B cell (primary cell): ENCODE measurements at regions not wholly inside any gene's neighbourhood (a gene's known extent, or its start where the extent isn't known, plus 50 kb on each side); places are given as distances from the start of the nearest gene placed in this dataset.

ENCODE experiments used
- ATAC-seq: fragments of 200-7000 bp; cut with Tn5 transposase; one replicate; pipeline ENCODE4 v1.10.0; 2021; ENCODE audit warnings: low read depth, mild to moderate bottlenecking, moderate number of reproducible peaks, moderate library complexity
- CTCF ChIA-PET: fragments of 350-600 bp; sonication (Branson Sonifier 250); formaldehyde crosslinking; loops from one replicate; lab custom pipeline; 2021; ENCODE audit warnings: antibody characterized with exemption, inconsistent platforms; lab: Charles Lee
- POLR2A ChIA-PET: fragments of 350-600 bp; sonication (Branson Sonifier 250); formaldehyde crosslinking; loops from one replicate; lab custom pipeline; 2021; ENCODE audit warnings: antibody characterized with exemption; lab: Charles Lee
- DNase-seq: peaks from one replicate; pipeline ENCODE4 v3.0.0; 2013
- H2AFZ ChIP-seq: 2 replicates; pipeline ENCODE4 v1.6.1; 2012; ENCODE audit warnings: mild to moderate bottlenecking, low read depth, low read length; ENCODE audit not compliant: insufficient read depth, poor library complexity, severe bottlenecking
- H3K27ac ChIP-seq, 2 donors: 1 replicate in 1 of 2; 2 replicates in 1 of 2; pipeline ENCODE4 v1.5.1; 2012 to 2013; ENCODE audit warnings: low read length in 2 of 2, mild to moderate bottlenecking in 2 of 2, moderate library complexity in 1 of 2
- H3K27me3 ChIP-seq, 4 experiments: fragments of 200-600 bp in 1 of 4; sonication (generic) in 1 of 4; replicated peaks in 1 of 4; 1 replicate in 2 of 4; 2 replicates in 2 of 4; pipeline versions ENCODE4 v1.6.1 to v1.7.0; 2013 to 2016; ENCODE audit warnings: low read length in 3 of 4, mild to moderate bottlenecking in 2 of 4, mixed read lengths in 1 of 4, moderate library complexity in 1 of 4; ENCODE audit not compliant: insufficient read depth in 4 of 4, control insufficient read depth in 3 of 4; ENCODE audit errors: control extremely low read depth in 1 of 4
- H3K36me3 ChIP-seq, 2 experiments: replicated peaks in 1 of 2; 1 replicate in 1 of 2; 2 replicates in 1 of 2; pipeline versions ENCODE4 v1.6.1 to v1.7.1; 2013; ENCODE audit warnings: low read length in 1 of 2; ENCODE audit not compliant: insufficient read depth in 2 of 2, control insufficient read depth in 1 of 2; ENCODE audit errors: control extremely low read depth in 1 of 2, extremely low read depth in 1 of 2
- H3K4me1 ChIP-seq, 2 donors: fragments of 200-600 bp in 1 of 2; sonication (generic) in 1 of 2; 1 replicate in 1 of 2; 2 replicates in 1 of 2; pipeline versions ENCODE4 v1.5.1 to v1.6.1; 2013 to 2017; ENCODE audit warnings: low read length in 2 of 2; ENCODE audit not compliant: control insufficient read depth in 2 of 2, insufficient read depth in 2 of 2
- H3K4me2 ChIP-seq: replicated peaks from 2 replicates; pipeline ENCODE3; 2012; ENCODE audit warnings: mild to moderate bottlenecking, low read depth, low read length; ENCODE audit not compliant: poor library complexity, severe bottlenecking
- H3K4me3 ChIP-seq, 5 experiments: fragments of 200-600 bp in 1 of 5; sonication (generic) in 1 of 5; 1 replicate in 3 of 5; 2 replicates in 2 of 5; pipeline versions ENCODE4 v1.5.1 to v1.7.0; 2011 to 2016; ENCODE audit warnings: low read length in 4 of 5, mild to moderate bottlenecking in 4 of 5, low read depth in 2 of 5, control low read depth in 1 of 5, moderate library complexity in 1 of 5; ENCODE audit not compliant: insufficient read depth in 1 of 5; ENCODE audit errors: control extremely low read depth in 1 of 5, extremely low read depth in 1 of 5
- H3K79me2 ChIP-seq: fragments of 200-600 bp; sonication (generic); one replicate; pipeline ENCODE4 v1.6.0; 2016; ENCODE audit warnings: low read length; ENCODE audit not compliant: control insufficient read depth, insufficient read depth
- H3K9ac ChIP-seq: fragments of 200-600 bp; sonication (generic); 2 replicates; pipeline ENCODE4 v1.6.1; 2017; ENCODE audit warnings: mild to moderate bottlenecking, low read length, moderate library complexity
- H3K9me3 ChIP-seq, 3 donors: one replicate each; pipeline versions ENCODE4 v1.6.1 to v1.7.1; 2013; ENCODE audit warnings: low read length in 2 of 3; ENCODE audit not compliant: control insufficient read depth in 2 of 3, insufficient read depth in 1 of 3; ENCODE audit errors: control extremely low read depth in 1 of 3
- H4K20me1 ChIP-seq: 2 replicates; pipeline ENCODE4 v1.6.0; 2012; ENCODE audit warnings: mild to moderate bottlenecking, low read length; ENCODE audit not compliant: insufficient read depth, control insufficient read depth, poor library complexity, severe bottlenecking
- H3K27ac Mint-ChIP-seq: one replicate; pipeline ENCODE4 v1.8.0; 2021; ENCODE audit warnings: mixed read lengths
- H3K27me3 Mint-ChIP-seq: one replicate; pipeline ENCODE4 v1.8.0; 2021; ENCODE audit warnings: mixed read lengths
- H3K4me1 Mint-ChIP-seq: one replicate; pipeline ENCODE4 v1.8.0; 2021; ENCODE audit warnings: mixed read lengths
- H3K4me3 Mint-ChIP-seq: one replicate; pipeline ENCODE4 v1.8.0; 2021; ENCODE audit warnings: mixed read lengths
- H3K9me3 Mint-ChIP-seq: one replicate; pipeline ENCODE4 v1.8.0; 2022; ENCODE audit warnings: mixed read lengths; ENCODE audit not compliant: insufficient read depth
- EZH2 ChIP-seq: IDR thresholded peaks from 2 replicates; pipeline ENCODE4 v1.6.1; 2012; ENCODE audit warnings: borderline replicate concordance, low read depth, mild to moderate bottlenecking, moderate library complexity, low read length; ENCODE audit not compliant: insufficient read depth, poor library complexity, severe bottlenecking
- WGBS: methylation state at CpG from one replicate; pipeline ENCODE4 v1.1.5; 2013; ENCODE audit warnings: missing lambda C conversion rate; ENCODE audit not compliant: insufficient coverage; 5-methylcytosine and 5-hydroxymethylcytosine counted together
- intact Hi-C: fragments of 100-400 bp; cut with micrococcal nuclease; formaldehyde crosslinking; loops from one replicate; pipeline ENCODE4 v1.10.0; 2022
- TF ChIP-seq, protein P1 (sequence below): fragments of 200-600 bp; IDR thresholded peaks from one replicate; pipeline ENCODE4 v1.8.0; 2022; ENCODE audit warnings: antibody characterized with exemption, mild to moderate bottlenecking

DNA sequence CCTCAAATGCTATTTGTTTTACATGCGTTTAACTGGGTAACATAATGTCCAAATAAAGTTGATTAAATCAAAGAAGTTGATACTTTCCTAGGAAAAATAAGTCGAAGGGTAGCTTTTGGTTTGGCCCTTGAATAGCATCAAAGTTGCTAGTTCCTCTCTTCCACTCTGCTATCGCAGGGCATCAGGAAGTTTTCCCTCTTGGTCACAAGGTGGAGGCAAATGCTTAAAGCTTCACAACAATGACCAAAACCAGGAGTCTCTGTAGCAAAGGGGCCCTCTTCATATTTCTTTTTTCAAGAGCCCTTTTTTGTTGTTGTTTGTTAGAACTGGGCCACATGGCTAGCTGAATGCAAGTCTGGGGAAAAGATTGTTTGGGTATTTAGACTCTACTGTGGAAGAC is 668.4 kb downstream of the KCNT2 start:
- 70% methylated on average over 2 of the region's 3 CpGs for WGBS
- H3K9me3 Mint-ChIP-seq: no peaks in the 10 kb centered on the region
- no peaks in the 10 kb centered on the region for H3K4me1 ChIP-seq
- ChIA-PET POLR2A (no interaction called here), CTCF (no interaction called here)
- H3K4me3 ChIP-seq: no peak overlapping the region
- no peak overlapping the region for H3K4me2 ChIP-seq
- no peak overlapping the region for H3K27ac ChIP-seq
- H4K20me1 ChIP-seq: no peaks in the 10 kb centered on the region
- H3K36me3 ChIP-seq: no peaks in the 10 kb centered on the region
- no peaks in the 10 kb centered on the region for H3K27me3 ChIP-seq
- peaks cover 0 to 1% (median 0%) of the 10 kb centered on the region in 3 donors for H3K9me3 ChIP-seq
- no peak overlapping the region for H3K27ac Mint-ChIP-seq
- no peak overlapping the region for H3K9ac ChIP-seq
- intact Hi-C loops: no loop called here
- H3K4me3 Mint-ChIP-seq: no peak overlapping the region
- no peak for TF ChIP-seq EZH2
- TF ChIP-seq, protein P1, sequence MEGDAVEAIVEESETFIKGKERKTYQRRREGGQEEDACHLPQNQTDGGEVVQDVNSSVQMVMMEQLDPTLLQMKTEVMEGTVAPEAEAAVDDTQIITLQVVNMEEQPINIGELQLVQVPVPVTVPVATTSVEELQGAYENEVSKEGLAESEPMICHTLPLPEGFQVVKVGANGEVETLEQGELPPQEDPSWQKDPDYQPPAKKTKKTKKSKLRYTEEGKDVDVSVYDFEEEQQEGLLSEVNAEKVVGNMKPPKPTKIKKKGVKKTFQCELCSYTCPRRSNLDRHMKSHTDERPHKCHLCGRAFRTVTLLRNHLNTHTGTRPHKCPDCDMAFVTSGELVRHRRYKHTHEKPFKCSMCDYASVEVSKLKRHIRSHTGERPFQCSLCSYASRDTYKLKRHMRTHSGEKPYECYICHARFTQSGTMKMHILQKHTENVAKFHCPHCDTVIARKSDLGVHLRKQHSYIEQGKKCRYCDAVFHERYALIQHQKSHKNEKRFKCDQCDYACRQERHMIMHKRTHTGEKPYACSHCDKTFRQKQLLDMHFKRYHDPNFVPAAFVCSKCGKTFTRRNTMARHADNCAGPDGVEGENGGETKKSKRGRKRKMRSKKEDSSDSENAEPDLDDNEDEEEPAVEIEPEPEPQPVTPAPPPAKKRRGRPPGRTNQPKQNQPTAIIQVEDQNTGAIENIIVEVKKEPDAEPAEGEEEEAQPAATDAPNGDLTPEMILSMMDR: no peak
- no peak for DNase-seq
- no peak overlapping the region for H2AFZ ChIP-seq
- no peak for ATAC-seq
- H3K4me1 Mint-ChIP-seq: no peaks in the 10 kb centered on the region
- no peaks in the 10 kb centered on the region for H3K79me2 ChIP-seq
- no peaks in the 10 kb centered on the region for H3K27me3 Mint-ChIP-seq

DNA sequence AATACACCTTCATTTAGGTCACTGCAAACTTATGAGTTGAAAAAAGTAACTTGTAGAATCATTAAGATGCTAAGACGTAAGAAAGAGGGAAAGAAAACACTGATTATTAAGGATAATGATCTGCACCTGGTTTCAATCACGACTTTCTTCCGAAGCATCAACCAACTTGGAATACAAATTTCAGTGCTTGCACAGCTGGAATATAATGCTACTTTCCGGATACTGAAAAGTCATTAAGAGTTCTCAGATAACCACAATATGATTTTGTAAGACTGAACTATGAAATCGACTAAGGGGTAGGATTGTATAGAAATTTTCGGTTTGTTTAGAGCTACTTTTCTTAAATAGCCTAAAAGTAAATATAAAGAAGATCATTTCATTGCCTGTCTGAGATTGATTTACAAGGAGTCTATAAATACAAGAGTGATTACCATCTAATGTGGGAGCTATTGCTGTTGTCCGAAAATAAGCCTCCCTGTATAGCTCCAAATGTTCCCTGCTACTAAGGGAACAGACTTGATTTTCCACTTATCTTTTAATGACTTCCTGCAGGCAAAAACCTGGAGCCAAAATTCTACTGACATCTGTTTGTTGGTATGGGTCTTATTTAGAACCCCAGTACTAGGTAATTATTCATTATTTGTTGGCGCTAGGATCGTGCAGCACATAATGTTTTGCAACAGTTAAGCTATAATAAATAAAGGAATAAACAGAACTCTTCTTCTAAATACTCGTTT is 673.3 kb downstream of the KCNT2 start:
- CTCF ChIA-PET: no interaction called here
- Mint-ChIP-seq H3K4me1 (no peaks in the 10 kb centered on the region), H3K4me3 (no peak overlapping the region), H3K9me3 (no peaks in the 10 kb centered on the region), H3K27ac (no peak overlapping the region), H3K27me3 (no peaks in the 10 kb centered on the region)
- H3K9ac ChIP-seq: no peak overlapping the region
- no peaks in the 10 kb centered on the region for H4K20me1 ChIP-seq
- H3K27me3 ChIP-seq: no peaks in the 10 kb centered on the region
- H3K27ac ChIP-seq: no peak overlapping the region
- WGBS: no CpG with 5 or more reads among the region's 10 CpGs
- no peaks in the 10 kb centered on the region for H3K9me3 ChIP-seq
- intact Hi-C loops: no loop called here
- no peaks in the 10 kb centered on the region for H3K36me3 ChIP-seq
- no peaks in the 10 kb centered on the region for H3K79me2 ChIP-seq
- POLR2A ChIA-PET: no interaction called here
- no peak overlapping the region for H3K4me2 ChIP-seq
- TF ChIP-seq EZH2: no peak
- TF ChIP-seq, protein P1: no peak
- ATAC-seq (no peak), DNase-seq (no peak)
- no peak overlapping the region for H2AFZ ChIP-seq
- no peaks in the 10 kb centered on the region for H3K4me1 ChIP-seq
- H3K4me3 ChIP-seq: no peak overlapping the region
